ENCODE measurements at regions not wholly inside any gene's neighbourhood (a gene's known extent, or its start where the extent isn't known, plus 50 kb on each side); places are given as distances from the start of the nearest gene placed in this dataset.

GRCh38 chr14:65281991-65282895 lies 130.3 kb upstream of the FUT8 start:
- peak; percentile 90 for DNase-seq (ENCODE audit: low spot score)

GRCh38 chr14:65282896-65283253 lies 129.7 kb upstream of the FUT8 start:
- no peak for DNase-seq (ENCODE audit: low spot score)

GRCh38 chr14:65286443-65286842 lies 126.1 kb upstream of the FUT8 start:
- DNase-seq (ENCODE audit: low spot score): no peak

GRCh38 chr14:65287264-65288131 lies 125.0 kb upstream of the FUT8 start:
- no peak for DNase-seq (ENCODE audit: low spot score)

DNA sequence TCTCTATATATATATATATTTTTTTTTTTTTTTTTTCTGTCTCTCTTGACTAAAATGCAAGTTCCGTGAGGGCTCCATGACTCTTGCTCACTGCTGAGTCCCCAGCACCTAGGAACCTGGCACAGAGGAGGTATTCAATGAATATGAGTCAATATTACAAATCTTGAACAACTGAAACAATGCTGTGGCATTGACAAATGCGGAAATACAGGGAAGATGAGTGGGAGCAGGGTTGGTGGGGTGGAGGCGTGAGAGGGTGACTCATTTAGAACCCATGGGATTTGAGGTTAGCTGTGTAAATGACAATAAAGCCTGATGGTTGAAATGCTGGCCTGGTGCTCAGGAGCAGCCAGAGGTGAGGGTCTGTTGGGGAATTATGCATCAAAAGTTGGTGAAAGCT lies 121.7 kb upstream of the FUT8 start:
- peak; percentile 84 for DNase-seq (ENCODE audit: low spot score)

- no peak for DNase-seq (ENCODE audit: low spot score)
Observed at GRCh38 chr14:65291531-65291930, 121.0 kb upstream of the FUT8 start.

DNA sequence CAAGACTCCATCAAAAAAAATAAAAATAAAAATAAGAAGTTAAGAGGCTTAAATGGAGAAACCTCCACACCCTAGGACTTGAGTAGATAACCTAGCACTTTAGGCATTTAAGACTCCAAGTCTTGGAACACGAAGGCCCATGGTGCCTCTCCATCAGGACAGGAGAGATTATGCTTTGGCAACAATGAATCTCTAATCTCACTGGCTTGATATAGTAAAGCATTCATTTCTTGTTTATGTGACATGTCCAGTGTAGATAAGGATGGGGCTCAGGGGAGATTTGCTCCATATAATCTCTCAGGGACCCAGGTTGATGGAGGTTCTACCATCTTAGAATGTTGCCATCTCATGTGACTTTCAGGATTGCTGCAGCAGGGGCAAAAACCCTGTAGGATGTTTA lies 117.7 kb upstream of the FUT8 start:
- DNase-seq (ENCODE audit: low spot score): no peak

GRCh38 chr14:65296402-65296801 lies 116.1 kb upstream of the FUT8 start:
- DNase-seq (ENCODE audit: low spot score): no peak

GRCh38 chr14:65296876-65297275 lies 115.7 kb upstream of the FUT8 start:
- DNase-seq (ENCODE audit: low spot score): no peak

GRCh38 chr14:65297744-65298143 lies 114.8 kb upstream of the FUT8 start:
- DNase-seq (ENCODE audit: low spot score): no peak

- no peak for DNase-seq (ENCODE audit: low spot score)
Observed at GRCh38 chr14:65299826-65300225, 112.7 kb upstream of the FUT8 start.

DNA sequence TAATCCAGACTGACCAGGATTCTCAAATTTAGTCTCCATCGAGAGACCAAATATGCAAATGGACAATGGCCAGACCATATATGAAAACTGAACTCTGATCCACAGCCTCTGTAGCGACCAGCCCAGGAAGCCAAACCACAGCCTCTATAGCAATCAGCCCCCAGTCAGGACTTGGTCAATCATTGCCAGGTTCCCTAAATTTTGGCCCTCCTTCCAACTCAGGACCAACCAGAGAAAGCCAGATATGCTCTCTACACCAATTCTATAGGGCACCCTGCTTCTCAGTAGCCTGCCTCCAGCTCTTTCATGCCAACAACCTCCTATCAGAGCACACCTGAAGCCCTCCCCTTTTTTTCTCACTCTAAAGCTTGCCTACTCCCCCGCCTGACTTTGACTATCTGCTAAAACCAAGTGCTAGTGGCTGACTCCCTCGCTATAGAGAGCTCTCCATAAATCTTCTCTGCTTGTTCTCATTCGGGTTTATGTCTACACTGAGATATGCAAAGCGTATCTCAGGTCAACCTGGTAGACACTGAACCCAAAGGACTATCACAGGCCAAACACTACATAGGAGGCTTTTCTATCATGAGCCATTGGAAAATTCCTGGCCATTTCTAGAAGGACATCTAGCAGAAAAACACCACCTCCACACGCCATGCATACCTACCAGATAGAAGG lies 110.5 kb upstream of the FUT8 start:
- no peak for DNase-seq (ENCODE audit: low spot score)

GRCh38 chr14:65302571-65303189 lies 109.8 kb upstream of the FUT8 start:
- no peak for DNase-seq (ENCODE audit: low spot score)

DNA sequence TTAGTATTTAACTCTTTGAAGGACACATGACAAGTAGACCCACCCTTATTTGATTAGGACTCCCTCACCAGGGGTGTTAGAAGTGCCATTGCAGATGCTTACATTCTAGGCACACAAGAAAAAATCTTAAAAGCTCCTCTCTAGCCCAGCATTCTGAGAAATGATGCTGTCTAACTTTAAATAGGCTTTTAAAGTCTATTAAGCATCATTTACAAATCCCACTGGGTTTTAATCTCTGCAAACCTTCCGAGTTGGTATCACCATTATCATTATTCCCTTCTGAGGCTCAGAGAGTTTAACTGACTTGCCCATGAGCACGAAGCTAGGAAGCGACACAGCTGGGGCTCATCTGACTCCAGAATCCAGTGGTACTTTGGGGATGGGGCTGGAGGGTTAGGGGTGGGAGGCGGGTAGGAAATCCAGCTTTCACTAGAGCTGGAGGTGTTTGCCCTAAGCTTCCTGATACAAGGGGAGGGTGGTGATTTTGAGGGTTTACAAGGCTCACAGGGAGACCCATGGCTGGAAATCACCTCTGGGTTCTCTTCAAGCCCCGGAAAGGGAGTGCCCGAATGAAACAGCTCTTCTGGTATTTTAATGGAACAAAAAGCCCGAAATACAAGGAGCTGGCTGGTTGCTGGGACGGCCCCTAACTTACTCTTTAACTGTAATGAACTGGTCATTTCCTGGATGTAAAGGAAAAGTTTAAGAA lies 109.2 kb upstream of the FUT8 start:
- no peak for DNase-seq (ENCODE audit: low spot score)

DNA sequence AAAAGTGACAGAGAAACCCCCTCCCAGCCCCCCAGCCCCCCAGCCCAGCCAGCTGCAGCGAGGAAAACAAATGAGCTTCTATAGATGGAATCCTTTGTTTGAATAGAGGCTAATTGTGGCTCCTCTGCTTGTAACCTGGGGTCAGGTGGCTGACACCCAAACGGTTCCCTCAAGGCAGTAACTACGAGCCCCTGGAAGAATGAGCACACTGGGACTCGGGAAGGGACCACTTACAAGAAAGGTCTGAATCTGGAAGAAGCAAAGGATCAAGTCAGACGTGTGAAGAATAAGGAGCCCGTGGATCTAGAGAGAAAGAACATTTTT lies 108.7 kb upstream of the FUT8 start:
- DNase-seq (ENCODE audit: low spot score): no peak

- DNase-seq (ENCODE audit: low spot score): no peak
Observed at GRCh38 chr14:65304239-65304638, 108.3 kb upstream of the FUT8 start.

DNA sequence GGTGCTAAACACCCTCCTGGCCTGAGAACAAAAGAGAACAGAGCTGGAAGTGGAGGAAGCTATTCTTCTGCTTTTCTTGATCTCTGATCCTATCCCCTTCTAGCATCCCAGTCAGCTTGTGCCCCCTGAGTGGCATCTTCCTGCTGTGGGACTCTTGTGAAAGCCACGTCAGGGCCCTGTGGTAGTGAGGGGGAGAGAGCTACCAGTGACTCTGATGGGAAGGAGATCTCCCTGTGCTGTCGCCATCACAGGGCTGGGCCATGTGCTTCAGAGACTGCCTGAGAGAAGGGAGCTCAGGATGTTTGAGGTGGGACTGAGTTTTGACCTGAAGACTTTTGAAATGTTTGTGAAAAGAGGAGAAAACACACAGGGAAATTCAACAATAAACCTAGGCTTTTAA lies 107.6 kb upstream of the FUT8 start:
- no peak for DNase-seq (ENCODE audit: low spot score)

- DNase-seq (ENCODE audit: low spot score): no peak
Observed at GRCh38 chr14:65308536-65308935, 104.0 kb upstream of the FUT8 start.

- DNase-seq (ENCODE audit: low spot score): no peak
Observed at GRCh38 chr14:65310568-65310967, 102.0 kb upstream of the FUT8 start.

DNA sequence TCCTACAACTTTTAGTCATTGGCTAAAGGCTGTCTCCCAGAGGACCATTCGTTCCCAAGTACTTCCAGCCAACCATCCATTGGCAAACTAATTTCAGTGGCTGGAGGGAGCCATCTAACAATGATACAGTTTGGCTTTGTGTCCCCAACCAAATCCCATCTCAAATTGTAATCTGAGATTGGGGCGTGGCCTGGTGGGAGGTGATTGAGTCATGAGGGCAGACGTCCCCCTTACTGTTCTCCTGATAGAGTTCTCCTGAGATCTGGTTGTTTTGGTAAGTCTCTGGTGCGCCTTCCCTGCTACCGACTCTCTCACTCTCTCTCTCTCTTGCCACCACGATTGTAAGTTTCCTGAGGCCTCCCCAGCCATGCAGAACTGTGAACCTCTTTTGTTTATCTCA lies 99.7 kb upstream of the FUT8 start:
- DNase-seq (ENCODE audit: low spot score): no peak

DNA sequence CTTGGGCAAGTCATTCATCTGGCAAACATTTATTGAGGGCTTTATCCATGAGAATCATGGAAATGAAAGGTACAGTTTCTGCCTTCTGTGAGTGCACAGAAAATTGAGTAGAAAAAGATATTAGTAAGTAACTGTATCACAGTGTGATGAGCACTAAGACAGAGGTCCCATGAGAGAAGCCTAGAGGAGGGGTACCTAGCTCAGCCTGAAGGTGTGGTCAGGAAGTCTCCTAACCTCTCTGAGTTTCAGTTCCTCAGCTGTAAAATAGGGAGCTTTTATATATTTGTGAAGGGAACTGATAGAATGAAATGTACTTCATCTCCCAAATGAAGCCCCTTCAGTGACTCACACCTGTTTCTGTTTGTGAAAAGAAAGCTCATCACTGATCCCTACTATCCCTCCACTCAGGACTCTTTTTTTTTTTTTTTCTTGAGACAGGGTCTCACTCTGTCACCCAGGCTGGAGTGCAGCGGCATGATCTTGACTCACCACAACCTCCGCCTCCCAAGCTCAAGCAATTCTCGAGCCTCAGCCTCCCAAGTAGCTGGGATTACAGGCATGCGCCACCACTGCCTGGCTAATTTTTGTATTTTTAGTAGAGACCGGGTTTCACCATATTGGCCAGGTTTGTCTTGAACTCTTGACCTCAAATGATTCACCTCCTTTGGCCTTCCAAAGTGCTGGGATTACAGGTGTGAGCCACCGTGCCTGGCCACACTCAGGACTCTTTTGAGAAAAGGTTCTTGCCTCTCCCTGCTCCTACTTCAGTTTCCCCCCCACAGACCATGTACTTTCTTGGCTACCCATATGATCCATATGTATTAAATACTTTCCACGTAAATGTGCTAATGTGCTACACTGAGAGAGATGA lies 93.7 kb upstream of the FUT8 start:
- DNase-seq (ENCODE audit: low spot score): no peak
